Keratinocyte (primary cell): ENCODE measurements at regions not wholly inside any gene's neighbourhood (a gene's known extent, or its start where the extent isn't known, plus 50 kb on each side); places are given as distances from the start of the nearest gene placed in this dataset.

Experiments
- DNase-seq: peaks from one replicate; pipeline ENCODE4 v3.0.0-alpha.2; 2011; ENCODE audit warnings: low read depth, missing footprints, low spot score
- FAIRE-seq: peaks from 2 replicates; lab custom pipeline; 2011; peaks lifted over from hg19 to GRCh38; lab: Jason Lieb, UNC
- H2AFZ ChIP-seq: 2 replicates; pipeline ENCODE4 v1.6.0; 2012; ENCODE audit warnings: low read length, control low read depth, inconsistent platforms; ENCODE audit not compliant: control insufficient read depth
- H3K27ac ChIP-seq: 2 replicates; pipeline ENCODE4 v1.5.1; 2011; ENCODE audit warnings: low read length; ENCODE audit not compliant: control insufficient read depth, insufficient read depth
- H3K27me3 ChIP-seq: 3 replicates; pipeline ENCODE4 v1.6.0; 2011; ENCODE audit warnings: low read length; ENCODE audit not compliant: control insufficient read depth, insufficient read depth; ENCODE audit errors: extremely low read depth
- H3K36me3 ChIP-seq, 2 experiments: 2 replicates in 1 of 2; 3 replicates in 1 of 2; pipeline ENCODE4 v1.5.1; 2011; ENCODE audit warnings: low read length in 2 of 2, mild to moderate bottlenecking in 1 of 2; ENCODE audit not compliant: control insufficient read depth in 2 of 2, insufficient read depth in 2 of 2; ENCODE audit errors: extremely low read depth in 1 of 2
- H3K4me1 ChIP-seq: 3 replicates; pipeline ENCODE4 v1.5.1; 2011; ENCODE audit warnings: low read length; ENCODE audit not compliant: control insufficient read depth, insufficient read depth; ENCODE audit errors: extremely low read depth
- H3K4me2 ChIP-seq: 3 replicates; pipeline ENCODE4 v1.6.0; 2011; ENCODE audit warnings: low read depth, low read length; ENCODE audit not compliant: control insufficient read depth, insufficient read depth; ENCODE audit errors: extremely low read depth
- H3K4me3 ChIP-seq, 3 experiments: fragments of 200-600 bp in 1 of 3; sonication (generic) in 1 of 3; 2 replicates in 2 of 3; 3 replicates in 1 of 3; pipeline ENCODE4 v1.5.1; 2011 to 2016; ENCODE audit warnings: low read length in 3 of 3, mild to moderate bottlenecking in 3 of 3, control low read depth in 2 of 3, inconsistent platforms in 1 of 3, low read depth in 1 of 3, mixed read lengths in 1 of 3, mixed run types in 1 of 3, moderate library complexity in 1 of 3; ENCODE audit not compliant: control insufficient read depth in 2 of 3, insufficient read depth in 2 of 3; ENCODE audit errors: extremely low read depth in 1 of 3
- H3K79me2 ChIP-seq: 2 replicates; pipeline ENCODE4 v1.6.0; 2012; ENCODE audit warnings: low read length; ENCODE audit not compliant: control insufficient read depth, insufficient read depth
- H3K9ac ChIP-seq: 3 replicates; pipeline ENCODE4 v1.6.0; 2011; ENCODE audit warnings: low read length; ENCODE audit not compliant: control insufficient read depth, insufficient read depth; ENCODE audit errors: extremely low read depth
- H3K9me1 ChIP-seq: 3 replicates; pipeline ENCODE4 v1.6.0; 2011; ENCODE audit warnings: low read length; ENCODE audit not compliant: control insufficient read depth, insufficient read depth; ENCODE audit errors: extremely low read depth
- H3K9me3 ChIP-seq: 2 replicates; pipeline ENCODE4 v1.5.1; 2012; ENCODE audit warnings: low read depth, low read length; ENCODE audit not compliant: control insufficient read depth
- H4K20me1 ChIP-seq: 3 replicates; pipeline ENCODE4 v1.6.0; 2011; ENCODE audit warnings: low read length; ENCODE audit not compliant: control insufficient read depth, insufficient read depth; ENCODE audit errors: extremely low read depth
- CTCF ChIP-seq, 3 experiments: IDR thresholded peaks in 1 of 3; conservative IDR thresholded peaks in 1 of 3; optimal IDR thresholded peaks in 1 of 3; 2 replicates in 2 of 3; 3 replicates in 1 of 3; pipeline versions ENCODE3 to v1.5.1; 2011; ENCODE audit warnings: low read length in 3 of 3, mild to moderate bottlenecking in 3 of 3, moderate library complexity in 2 of 3, control low read depth in 1 of 3, inconsistent platforms in 1 of 3; ENCODE audit not compliant: insufficient read depth in 2 of 3; ENCODE audit errors: extremely low read depth in 1 of 3
- EZH2 ChIP-seq: IDR thresholded peaks from one replicate; pipeline ENCODE4 v1.6.1; 2012; ENCODE audit warnings: inconsistent platforms, mild to moderate bottlenecking, low read length, moderate library complexity
- dilution Hi-C: fragments of 300-500 bp; cut with MboI; formaldehyde crosslinking; loops from one replicate; pipeline ENCODE4 v1.7.0; 2020; ENCODE audit warnings: low sequenced_read_pairs; ENCODE audit not compliant: extremely low pct_ligation_motif_present

GRCh38 chr1:79732950-79733349 is 726.4 kb upstream of the ADGRL4 start:
- H3K4me1 ChIP-seq, result no peaks in the 10 kb centered on the region
- no peaks in the 10 kb centered on the region for H3K36me3 ChIP-seq
- H3K4me2 ChIP-seq, result no peak overlapping the region
- no peaks in the 10 kb centered on the region for H4K20me1 ChIP-seq
- no peak overlapping the region for H2AFZ ChIP-seq
- no peak for FAIRE-seq
- no peak for TF ChIP-seq EZH2
- TF ChIP-seq CTCF (optimal IDR thresholded peaks at IDR 0.05 in 1 of 3, IDR thresholded peaks at IDR 0.05 in 1 of 3, conservative IDR thresholded peaks at IDR 0.05 in 1 of 3; ENCODE audit: extremely low read depth in 1 of 3, insufficient read depth in 2 of 3, low read length in 3 of 3), result no peak
- dilution Hi-C loops, result no loop called here
- no peak overlapping the region for H3K4me3 ChIP-seq
- H3K27me3 ChIP-seq, result no peaks in the 10 kb centered on the region
- H3K9ac ChIP-seq, result no peak overlapping the region
- no peaks in the 10 kb centered on the region for H3K9me3 ChIP-seq
- H3K9me1 ChIP-seq, result no peaks in the 10 kb centered on the region
- no peaks in the 10 kb centered on the region for H3K79me2 ChIP-seq
- DNase-seq, result no peak
- no peak overlapping the region for H3K27ac ChIP-seq

DNA sequence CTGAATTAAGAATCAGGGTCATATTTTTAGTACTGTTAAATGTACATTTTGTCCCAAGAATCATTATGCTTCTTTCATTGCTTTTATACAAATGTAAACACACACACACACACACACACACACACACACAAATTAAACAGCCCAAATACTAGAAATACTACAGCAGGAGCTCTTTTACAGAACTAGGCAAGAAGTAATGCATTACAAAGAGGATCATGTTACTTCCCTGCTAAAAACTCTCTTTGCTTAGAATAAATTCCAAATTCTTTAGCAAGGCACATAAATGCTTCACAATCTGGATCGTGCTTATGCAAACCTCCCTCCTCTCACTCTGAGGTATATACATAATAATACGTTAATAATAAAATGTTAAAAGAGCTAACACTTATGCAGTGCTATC is 720.4 kb upstream of the ADGRL4 start:
- Histone ChIP-seq H3K27me3 (no peaks in the 10 kb centered on the region), H3K79me2 (no peaks in the 10 kb centered on the region), H2AFZ (no peak overlapping the region), H3K4me3 (no peak overlapping the region), H3K9ac (no peak overlapping the region), H3K36me3 (no peaks in the 10 kb centered on the region), H4K20me1 (no peaks in the 10 kb centered on the region), H3K4me1 (no peaks in the 10 kb centered on the region), H3K27ac (no peak overlapping the region), H3K9me3 (no peaks in the 10 kb centered on the region), H3K4me2 (no peak overlapping the region), H3K9me1 (no peaks in the 10 kb centered on the region)
- FAIRE-seq (no peak), DNase-seq (no peak)
- dilution Hi-C loops, result no loop called here
- TF ChIP-seq CTCF (optimal IDR thresholded peaks at IDR 0.05 in 1 of 3, IDR thresholded peaks at IDR 0.05 in 1 of 3, conservative IDR thresholded peaks at IDR 0.05 in 1 of 3; ENCODE audit: extremely low read depth in 1 of 3, insufficient read depth in 2 of 3, low read length in 3 of 3), result no peak
- no peak for TF ChIP-seq EZH2
